NCI-H1694 (cell line): ENCODE measurements at regions not wholly inside any gene's neighbourhood (a gene's known extent, or its start where the extent isn't known, plus 50 kb on each side); places are given as distances from the start of the nearest gene placed in this dataset.

Experiments used
- DNase-seq: peaks from one replicate; lab custom pipeline; 2025; lab: John Stamatoyannopoulos, UW

DNA sequence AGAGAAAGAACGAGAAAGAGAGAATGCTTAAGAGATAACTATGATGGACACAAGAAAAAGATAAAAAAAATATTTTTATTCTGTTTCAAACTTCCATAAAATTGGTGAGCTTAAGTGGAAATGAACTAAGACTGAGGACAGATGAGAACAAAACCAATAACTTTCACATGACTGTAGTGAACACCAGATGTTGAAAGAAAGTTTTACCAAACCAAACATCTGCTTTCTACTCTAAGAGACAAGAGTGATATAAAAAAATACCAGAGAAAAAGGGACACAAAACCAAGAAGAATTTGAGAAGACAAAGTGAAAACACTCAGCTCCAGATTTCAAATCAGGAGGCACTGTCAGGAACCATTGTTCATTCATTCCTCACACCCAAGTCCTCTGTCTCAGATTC, 147.9 kb downstream of the IMPG2 start:
- no peak for DNase-seq

- no peak for DNase-seq
These were observed 148.6 kb downstream of the IMPG2 start for GRCh38 chr3:101171681-101172191.

DNA sequence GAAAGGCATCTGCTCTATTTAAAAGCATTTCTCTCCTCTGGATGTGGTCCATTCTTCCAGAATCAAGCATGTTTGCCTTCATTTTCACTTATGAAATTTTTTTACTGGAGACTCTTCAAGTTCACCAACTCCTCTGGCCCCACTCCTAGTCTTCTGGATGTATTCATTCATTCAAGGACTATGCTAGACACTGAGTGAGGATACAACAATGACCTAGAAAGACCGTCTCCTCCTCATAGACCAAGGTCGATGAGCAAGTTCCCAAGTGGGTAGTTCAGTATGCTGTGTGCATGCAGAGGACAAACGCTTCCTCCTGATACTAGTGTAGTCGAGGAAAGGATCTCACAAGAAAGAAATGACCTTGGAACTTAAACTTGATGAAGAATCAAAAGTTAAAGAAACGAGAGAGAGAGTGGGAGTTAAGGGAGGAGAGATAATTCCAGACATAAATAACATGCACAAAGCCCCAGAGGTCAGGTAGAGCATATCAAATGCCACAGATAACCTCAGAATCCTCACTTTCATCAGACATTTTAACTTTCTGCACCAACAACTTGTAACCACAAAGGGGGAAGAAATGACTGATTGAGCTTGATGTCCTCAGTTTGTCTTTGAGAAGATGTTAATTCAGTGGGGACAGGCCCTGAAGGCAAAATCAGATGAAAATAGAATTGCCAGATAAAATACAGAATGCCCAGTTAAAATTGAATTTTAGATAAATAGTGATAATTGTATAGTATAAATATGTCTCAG, 149.4 kb downstream of the IMPG2 start:
- DNase-seq, result no peak

- DNase-seq, result no peak
These were observed 150.2 kb downstream of the IMPG2 start for GRCh38 chr3:101170062-101170771.

GRCh38 chr3:101169516-101169915, 150.9 kb downstream of the IMPG2 start:
- DNase-seq, result no peak

DNA sequence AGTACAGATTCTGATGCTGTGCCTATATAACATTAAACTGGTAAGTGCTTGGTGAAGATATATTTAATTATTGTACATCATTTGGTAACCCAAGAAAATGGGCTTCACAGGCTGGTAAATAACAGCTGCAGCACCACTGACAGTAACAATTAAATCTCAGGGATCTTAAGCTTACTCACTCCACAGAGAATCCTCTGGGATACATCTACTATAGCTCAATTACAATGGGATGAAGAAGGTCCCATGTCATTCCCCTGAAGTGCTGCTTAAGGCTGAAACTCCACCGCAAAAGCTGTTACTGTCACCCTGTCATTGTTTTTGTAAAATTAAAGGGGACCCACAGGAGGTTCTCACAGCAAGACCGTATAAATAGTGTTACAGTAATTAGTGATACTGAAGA, 153.0 kb downstream of the IMPG2 start:
- no peak for DNase-seq

GRCh38 chr3:101166150-101166549, 154.2 kb downstream of the IMPG2 start:
- DNase-seq, result no peak

DNA sequence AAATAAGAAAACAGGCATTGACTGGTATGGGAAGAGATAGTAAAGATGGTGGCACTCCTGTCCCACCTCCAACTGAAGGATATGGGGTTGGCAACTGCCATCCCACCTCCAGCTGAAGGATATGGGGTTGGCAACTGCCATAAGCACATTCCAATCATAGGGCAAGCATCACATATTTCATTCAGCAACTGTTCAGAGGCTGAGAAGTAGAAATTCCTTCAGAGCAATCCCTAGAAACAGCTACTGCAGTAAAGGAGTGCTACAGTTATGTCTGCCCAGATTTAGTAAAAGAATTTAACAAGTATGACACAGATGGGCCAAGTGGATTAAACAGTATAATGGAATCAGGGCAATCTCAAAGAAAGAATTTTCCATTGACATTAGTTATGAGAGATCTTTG, 156.8 kb downstream of the IMPG2 start:
- no peak for DNase-seq

DNA sequence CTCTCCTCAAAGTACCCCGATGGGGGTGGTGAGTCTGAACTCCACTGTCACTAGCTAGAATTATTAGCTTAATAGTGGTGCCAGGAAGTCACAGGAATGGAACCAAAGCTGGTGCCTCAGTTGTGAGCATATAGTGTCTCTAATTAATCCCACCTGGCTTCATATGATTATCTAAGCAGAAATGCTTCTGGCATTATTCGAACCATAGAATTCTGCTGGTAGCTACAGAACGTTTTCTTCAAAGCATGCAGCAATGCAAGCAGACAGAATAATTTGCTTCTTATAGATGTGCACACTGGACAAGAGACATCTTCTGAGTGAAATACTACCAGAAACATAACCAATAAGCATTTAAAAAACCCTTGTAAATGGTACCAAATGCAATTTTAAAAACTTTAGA, 160.9 kb downstream of the IMPG2 start:
- DNase-seq, result no peak

DNA sequence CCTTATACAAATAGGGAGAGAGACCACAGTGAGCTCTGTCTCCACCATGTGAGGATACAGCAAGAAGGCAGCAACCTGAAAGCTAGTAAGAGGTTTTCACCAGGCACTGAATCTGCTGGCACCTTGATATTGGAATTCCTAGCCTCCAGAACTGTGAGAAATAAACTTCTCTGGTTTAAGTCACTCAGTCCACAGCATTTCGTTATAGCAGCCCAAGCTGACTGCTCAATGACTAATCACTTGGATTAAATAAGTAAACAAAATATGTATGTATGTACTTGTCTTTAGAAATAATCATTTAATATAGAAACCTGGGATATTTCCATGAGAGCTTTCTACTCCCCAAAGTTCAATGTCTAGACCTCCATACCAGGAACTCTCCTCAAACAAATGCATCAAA, 162.0 kb downstream of the IMPG2 start:
- no peak for DNase-seq

DNA sequence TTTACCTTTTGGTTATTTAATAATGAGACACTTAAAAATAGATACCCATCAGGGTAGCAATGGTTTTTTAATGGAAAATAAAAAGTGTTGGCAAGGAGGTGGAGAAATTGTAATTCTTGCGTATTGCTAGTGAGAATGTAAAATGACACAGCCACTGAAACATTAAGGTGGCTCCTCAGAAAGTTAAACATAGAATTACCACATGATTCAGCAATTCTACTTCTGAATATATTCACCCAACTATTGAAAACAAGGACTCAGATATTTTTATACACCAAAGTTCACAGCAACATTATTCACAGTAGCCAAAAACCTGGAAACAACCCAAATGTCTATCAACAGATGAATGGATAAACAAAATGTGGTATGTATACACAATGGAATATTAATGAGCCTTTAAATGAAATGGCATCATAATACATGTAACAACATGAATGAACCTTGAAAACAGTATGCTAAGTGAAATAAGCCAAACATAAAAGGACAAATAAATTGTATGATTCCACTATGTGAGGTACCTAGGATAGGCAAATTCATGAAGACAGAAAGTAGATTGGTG, 163.5 kb downstream of the IMPG2 start:
- no peak for DNase-seq

GRCh38 chr3:101155825-101156224, 162.6 kb upstream of the ABI3BP start:
- no peak for DNase-seq

GRCh38 chr3:101154401-101154800, 161.2 kb upstream of the ABI3BP start:
- no peak for DNase-seq

DNA sequence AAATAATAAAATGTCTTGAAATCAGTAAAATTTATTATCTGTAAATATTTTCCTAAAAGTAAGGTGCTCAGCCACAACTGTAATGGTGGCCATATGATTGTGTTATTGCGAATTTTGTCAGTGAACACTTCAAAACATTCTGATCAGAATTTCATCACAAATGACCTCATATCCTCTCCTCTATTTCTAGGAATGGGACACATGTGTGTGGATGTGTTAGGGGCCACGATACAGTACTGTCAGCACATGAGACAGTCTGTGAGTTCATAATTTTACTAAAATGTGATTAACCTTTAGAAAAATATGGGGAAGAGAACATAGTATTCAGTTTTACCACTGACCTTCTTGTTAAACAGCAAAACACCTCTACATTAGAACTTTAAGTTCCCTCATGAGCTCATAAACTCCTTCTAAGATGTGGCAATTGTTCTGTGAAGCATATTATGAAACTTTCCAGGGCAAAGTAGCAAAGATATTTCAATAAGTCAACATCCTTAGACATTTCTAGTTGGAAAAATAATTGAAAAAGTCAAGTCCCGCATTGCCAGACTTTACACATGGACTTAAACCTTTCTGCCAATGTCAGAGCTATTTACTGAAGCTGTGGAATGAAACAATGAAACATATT, 158.2 kb upstream of the ABI3BP start:
- DNase-seq, result no peak

DNA sequence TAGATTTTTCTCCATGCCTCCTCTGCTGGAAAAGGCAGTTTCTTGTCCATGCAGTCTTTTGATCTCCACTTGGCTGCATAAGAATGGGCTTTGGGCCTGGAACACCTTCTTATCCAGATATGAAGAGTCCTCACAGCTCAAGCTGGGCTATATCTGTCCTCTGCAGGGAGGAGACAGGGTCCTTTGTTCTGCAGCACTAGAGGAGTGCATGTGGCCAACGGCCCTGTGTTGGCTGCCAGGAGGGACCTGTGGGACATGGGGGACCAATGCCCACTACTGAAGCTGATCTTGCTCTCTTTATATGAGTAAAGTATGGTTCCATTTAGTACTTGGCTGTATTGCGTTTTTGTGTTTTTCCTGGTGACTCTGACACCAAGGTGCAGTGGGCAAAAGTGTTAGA, 157.3 kb upstream of the ABI3BP start:
- DNase-seq, result no peak

DNA sequence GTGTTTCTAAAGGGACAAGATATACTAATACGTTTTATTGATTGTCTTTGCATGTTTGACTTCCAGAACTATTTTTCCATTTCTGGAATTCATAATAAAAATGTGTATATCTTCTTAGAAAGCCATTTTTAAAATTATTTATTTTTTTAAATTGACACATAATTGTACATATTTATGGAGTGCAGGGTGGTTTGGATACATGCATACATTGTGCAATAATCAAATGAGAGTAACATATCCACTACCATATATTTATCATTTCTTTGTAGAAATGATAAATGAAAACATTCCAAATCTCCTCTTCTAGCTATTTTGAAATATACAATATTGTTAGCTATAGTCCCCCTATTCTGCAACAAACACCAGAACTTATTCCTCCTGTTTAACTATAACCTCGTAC, 156.5 kb upstream of the ABI3BP start:
- no peak for DNase-seq

DNA sequence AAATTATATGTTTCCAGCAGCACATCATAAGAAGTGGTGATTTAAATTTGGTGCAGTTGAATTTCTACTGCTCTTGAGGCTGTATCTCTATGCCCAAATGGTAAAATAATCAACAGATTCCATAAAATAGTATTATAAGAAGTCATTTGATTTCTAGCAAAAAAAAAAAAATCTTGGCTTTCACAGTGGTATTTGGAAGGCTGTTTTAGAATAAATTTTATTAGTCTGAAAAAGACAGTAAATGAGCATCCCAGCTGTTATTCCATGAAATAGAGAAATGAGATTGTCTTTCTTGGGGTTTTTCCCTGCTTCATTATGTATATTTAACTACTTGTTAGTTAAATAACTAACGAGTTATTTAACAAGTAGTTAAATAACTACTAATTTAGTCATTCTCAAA, 156.0 kb upstream of the ABI3BP start:
- no peak for DNase-seq

DNA sequence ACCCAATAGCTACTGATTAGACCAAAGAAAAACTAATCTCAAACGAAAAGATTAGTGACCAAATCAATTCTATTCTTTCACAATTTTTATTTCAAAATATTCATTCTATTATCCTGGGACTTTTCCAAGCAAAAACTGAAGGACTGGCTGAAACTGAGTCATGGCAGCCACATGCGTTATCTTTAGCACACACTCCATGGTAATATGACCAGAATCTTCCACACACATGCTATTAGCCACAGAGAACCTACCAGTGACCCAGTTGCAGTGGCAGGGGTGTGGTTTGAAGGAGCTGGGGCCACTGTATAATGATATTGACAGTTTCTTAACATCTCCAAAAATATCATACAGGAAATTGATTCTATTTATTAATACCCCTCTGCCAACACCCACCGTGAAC, 154.8 kb upstream of the ABI3BP start:
- DNase-seq, result no peak

- DNase-seq, result no peak
These were observed 153.7 kb upstream of the ABI3BP start for GRCh38 chr3:101146946-101147345.

GRCh38 chr3:101144105-101144504, 150.9 kb upstream of the ABI3BP start:
- DNase-seq, result no peak

DNA sequence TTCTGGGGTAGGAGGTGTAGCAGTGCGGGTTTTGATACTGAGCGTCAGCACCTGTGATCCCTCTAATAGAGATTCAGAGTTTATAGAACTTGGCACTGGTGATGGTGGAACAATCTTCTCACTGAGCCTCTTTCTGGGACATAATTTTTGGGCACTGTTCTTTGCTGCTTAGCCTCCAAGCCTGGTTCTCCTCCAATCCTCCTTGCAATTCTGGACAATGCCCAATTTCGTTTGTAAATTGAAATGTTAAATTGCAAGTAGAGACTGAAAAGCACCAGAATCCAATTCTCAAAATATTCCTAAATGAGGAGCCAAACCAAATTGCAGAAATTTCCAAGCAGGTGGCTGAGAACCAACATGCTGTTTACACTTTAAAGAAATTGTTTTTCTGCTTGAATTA, 149.8 kb upstream of the ABI3BP start:
- DNase-seq, result no peak

DNA sequence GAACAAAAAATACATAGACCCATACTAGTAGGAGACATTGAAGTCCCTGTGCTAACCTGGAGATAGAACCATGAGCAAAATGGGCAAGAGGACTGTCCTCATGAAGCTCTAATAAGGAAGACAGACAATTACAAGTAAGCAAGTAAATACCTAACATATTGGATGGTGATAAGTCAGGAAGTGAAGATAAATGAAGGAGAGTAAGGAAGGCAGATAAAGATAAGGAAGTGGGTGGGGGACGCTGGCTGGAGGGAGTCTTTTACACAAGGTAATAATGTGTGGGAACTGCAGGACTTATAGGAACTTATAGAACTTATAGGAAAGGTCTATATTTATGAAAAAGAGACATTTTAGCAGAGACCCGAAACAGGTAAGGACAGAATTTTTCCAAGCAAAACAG, 148.9 kb upstream of the ABI3BP start:
- no peak for DNase-seq

DNA sequence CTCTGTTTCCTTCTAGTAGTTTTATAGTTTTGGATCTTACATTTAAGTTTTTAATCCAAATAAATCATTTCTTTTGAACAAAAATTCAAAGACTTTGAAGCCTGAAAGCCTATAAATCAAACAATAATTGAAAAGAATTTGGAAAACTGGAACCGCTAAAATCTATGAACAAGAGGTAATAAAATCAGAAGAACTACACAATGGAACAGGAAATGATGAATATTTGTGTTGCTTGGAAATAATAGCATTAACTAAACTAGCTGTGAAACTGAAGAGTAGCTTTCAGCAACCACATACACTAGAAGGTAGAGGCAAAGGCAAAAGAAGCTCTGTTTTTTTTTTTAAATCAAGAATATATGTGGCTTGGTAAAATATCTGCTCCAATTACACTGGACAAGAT, 147.9 kb upstream of the ABI3BP start:
- no peak for DNase-seq
